BE2C (cell line): ENCODE measurements at regions not wholly inside any gene's neighbourhood (a gene's known extent, or its start where the extent isn't known, plus 50 kb on each side); places are given as distances from the start of the nearest gene placed in this dataset.

Source experiments
- DNase-seq: peaks from one replicate; pipeline ENCODE4 v3.0.0-alpha.2; 2020
- H3K27me3 ChIP-seq: fragments of 250-450 bp; sonication (Bioruptor Pico); 2 replicates; pipeline ENCODE4 v1.5.1; 2020; ENCODE audit warnings: mild to moderate bottlenecking
- H3K36me3 ChIP-seq: fragments of 250-450 bp; sonication (Bioruptor Pico); 2 replicates; pipeline ENCODE4 v1.5.1; 2020; ENCODE audit warnings: mild to moderate bottlenecking
- H3K4me1 ChIP-seq: fragments of 250-450 bp; sonication (Bioruptor Pico); 2 replicates; pipeline ENCODE4 v1.5.1; 2020
- H3K4me3 ChIP-seq: 2 replicates; pipeline ENCODE4 v1.5.1; 2011; ENCODE audit warnings: low read depth, low read length
- H3K9me3 ChIP-seq: fragments of 250-450 bp; sonication (Bioruptor Pico); 2 replicates; pipeline ENCODE4 v1.5.1; 2020
- TF ChIP-seq, protein P1 (sequence below): IDR thresholded peaks from 2 replicates; pipeline ENCODE4 v1.5.1; 2012; ENCODE audit warnings: mild to moderate bottlenecking, low read depth, low read length

DNA sequence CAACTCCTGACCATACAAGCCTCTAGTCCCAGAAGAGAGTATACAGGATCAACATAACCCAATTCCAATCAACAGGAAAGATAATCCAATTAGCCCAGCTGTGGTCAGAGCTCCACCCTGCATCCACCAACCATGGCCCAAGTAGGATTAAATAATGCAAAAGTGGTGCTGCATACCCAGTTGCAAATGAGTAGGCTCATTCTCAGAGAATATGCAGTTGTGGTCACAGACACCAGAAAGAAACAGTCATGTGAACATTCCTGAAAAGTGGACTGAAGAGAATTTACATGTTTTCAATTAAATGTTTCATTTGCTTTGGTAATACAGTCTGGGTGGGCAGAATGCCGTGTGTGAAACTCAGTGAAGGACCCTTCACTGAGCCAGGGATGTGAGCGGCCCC is 167.2 kb upstream of the BMP4 start:
- H3K36me3 ChIP-seq, result no peaks in the 10 kb centered on the region
- H3K4me3 ChIP-seq, result no peak overlapping the region
- DNase-seq, result no peak
- no peaks in the 10 kb centered on the region for H3K27me3 ChIP-seq
- H3K4me1 ChIP-seq, result no peaks in the 10 kb centered on the region
- no peaks in the 10 kb centered on the region for H3K9me3 ChIP-seq
- TF ChIP-seq, protein P1, sequence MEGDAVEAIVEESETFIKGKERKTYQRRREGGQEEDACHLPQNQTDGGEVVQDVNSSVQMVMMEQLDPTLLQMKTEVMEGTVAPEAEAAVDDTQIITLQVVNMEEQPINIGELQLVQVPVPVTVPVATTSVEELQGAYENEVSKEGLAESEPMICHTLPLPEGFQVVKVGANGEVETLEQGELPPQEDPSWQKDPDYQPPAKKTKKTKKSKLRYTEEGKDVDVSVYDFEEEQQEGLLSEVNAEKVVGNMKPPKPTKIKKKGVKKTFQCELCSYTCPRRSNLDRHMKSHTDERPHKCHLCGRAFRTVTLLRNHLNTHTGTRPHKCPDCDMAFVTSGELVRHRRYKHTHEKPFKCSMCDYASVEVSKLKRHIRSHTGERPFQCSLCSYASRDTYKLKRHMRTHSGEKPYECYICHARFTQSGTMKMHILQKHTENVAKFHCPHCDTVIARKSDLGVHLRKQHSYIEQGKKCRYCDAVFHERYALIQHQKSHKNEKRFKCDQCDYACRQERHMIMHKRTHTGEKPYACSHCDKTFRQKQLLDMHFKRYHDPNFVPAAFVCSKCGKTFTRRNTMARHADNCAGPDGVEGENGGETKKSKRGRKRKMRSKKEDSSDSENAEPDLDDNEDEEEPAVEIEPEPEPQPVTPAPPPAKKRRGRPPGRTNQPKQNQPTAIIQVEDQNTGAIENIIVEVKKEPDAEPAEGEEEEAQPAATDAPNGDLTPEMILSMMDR, result no peak

DNA sequence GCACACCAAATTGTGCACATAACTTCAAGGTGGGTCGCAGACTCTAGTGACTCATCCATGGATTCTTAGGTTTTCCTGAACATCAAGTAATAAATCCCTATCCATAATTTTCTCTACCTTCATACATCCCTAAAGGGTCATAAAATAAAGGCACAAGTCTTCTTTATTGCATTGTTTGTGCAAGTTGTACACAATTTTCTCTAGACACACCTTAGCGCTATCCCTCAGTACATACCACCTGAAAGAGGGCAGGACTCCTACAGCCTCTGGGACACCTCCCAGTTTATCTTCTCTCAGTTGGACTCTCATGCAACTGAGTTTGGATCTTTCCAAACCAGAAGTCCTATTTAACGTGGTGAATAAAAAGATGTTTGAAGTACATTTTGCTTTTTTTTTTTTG is 168.5 kb upstream of the BMP4 start:
- Histone ChIP-seq H3K36me3 (no peaks in the 10 kb centered on the region), H3K9me3 (no peaks in the 10 kb centered on the region), H3K4me1 (no peaks in the 10 kb centered on the region), H3K4me3 (no peak overlapping the region), H3K27me3 (no peaks in the 10 kb centered on the region)
- no peak for DNase-seq
- TF ChIP-seq, protein P1, result no peak

DNA sequence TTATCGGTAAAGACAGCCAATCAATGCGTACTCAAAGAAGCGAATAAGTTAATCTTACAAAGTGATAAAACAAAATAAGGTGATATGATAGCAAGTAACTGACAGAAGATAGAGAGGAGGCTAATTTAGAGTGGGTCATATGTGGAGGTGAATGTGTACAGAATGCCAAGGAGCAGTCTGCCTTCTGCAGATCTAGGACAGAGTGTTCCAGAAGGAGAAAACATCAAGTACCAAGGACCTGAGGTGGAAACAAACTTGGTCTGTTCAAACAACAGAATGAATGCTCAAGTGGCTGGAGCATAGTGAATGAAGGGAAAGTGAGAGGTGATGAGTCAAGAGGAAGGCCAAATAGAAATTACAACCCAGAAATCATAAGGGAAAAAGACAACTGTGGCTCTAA is 170.3 kb upstream of the BMP4 start:
- TF ChIP-seq, protein P1, result no peak
- Histone ChIP-seq H3K27me3 (no peaks in the 10 kb centered on the region), H3K36me3 (no peaks in the 10 kb centered on the region), H3K9me3 (no peaks in the 10 kb centered on the region), H3K4me1 (no peaks in the 10 kb centered on the region), H3K4me3 (no peak overlapping the region)
- no peak for DNase-seq

DNA sequence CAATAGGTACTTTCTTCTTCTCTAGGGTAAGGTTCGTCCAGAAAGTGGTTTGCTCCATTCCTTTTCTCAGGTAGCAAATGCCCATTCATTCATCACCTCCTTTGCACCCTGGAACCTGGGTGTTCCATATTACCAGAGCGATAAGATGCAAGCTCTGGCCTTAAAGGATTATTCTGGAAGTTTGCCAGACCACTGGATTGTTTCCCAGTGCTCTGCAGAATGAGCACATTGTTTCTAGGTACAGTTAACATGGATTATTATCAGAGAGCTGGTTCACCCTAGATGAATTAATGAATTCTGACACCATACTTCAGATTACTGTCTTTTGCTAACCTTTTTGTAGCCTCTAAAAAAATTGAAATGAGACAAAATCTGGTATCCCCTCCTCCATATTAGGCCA is 170.9 kb upstream of the BMP4 start:
- no peaks in the 10 kb centered on the region for H3K4me1 ChIP-seq
- H3K9me3 ChIP-seq, result no peaks in the 10 kb centered on the region
- no peaks in the 10 kb centered on the region for H3K27me3 ChIP-seq
- no peaks in the 10 kb centered on the region for H3K36me3 ChIP-seq
- TF ChIP-seq, protein P1, result no peak
- no peak overlapping the region for H3K4me3 ChIP-seq
- DNase-seq, result no peak

DNA sequence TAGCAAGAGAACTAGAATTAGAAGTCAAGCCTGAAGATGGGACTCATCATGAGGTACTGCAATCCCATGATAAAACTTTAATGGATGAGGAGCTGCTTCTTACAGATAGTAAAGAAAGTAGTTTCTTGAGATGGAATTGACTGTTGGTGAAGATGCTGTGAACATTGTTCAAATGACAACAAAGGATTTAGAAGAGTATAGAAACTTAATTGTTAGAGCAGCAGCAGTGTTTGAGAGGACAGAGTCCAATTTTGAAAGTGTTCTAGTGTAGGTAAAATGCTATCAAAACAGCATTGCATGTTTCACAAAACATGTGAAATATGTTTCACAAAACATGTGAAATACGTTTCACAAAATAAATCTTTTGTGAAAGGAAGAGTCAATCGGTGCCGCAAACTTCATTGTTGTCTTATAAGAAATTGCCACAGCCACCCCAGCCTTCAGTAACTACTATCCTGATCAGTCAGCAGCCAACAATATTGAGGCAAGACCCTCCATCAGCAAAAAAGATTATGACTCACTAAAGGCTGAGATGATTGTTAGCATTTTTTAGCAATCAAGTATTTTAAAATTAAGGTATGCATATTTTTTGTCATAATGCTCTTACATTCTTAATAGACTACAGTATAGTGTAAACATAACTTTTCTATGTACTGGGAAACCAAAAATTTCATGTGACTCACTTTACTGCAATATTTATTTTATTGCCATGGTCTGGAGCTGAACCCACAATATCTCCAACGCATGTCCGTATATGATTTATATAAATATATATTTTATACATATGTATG is 173.4 kb upstream of the BMP4 start:
- DNase-seq, result no peak
- no peaks in the 10 kb centered on the region for H3K4me1 ChIP-seq
- no peaks in the 10 kb centered on the region for H3K27me3 ChIP-seq
- H3K36me3 ChIP-seq, result no peaks in the 10 kb centered on the region
- H3K4me3 ChIP-seq, result no peak overlapping the region
- TF ChIP-seq, protein P1, result no peak
- no peaks in the 10 kb centered on the region for H3K9me3 ChIP-seq

GRCh38 chr14:54132496-54132895 is 175.9 kb upstream of the BMP4 start:
- no peaks in the 10 kb centered on the region for H3K9me3 ChIP-seq
- DNase-seq, result no peak
- H3K4me3 ChIP-seq, result no peak overlapping the region
- H3K27me3 ChIP-seq, result no peaks in the 10 kb centered on the region
- TF ChIP-seq, protein P1, result no peak
- no peaks in the 10 kb centered on the region for H3K36me3 ChIP-seq
- H3K4me1 ChIP-seq, result no peaks in the 10 kb centered on the region
